ENCODE measurements at regions not wholly inside any gene's neighbourhood (a gene's known extent, or its start where the extent isn't known, plus 50 kb on each side); places are given as distances from the start of the nearest gene placed in this dataset.

DNA sequence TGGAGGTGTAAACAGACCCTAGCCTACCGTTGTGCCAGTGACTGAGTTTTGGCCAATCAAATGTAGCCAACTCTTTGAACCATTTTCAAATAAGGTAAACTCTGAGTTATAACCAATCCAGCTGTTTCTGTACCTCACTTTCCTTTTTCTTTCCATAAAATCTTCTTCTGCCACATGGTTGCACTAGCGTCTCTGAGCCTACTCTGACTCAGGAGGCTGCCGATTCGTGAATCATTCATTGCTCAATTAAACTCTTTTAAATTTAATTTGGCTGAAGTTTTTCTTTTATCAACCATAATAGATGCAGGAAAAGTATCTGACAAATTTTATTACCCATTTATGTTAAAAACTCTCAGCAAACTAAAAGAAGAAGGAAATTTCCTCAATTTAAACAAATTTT is 111.5 kb upstream of the LYPLAL1 start:
- no peak overlapping the region for H4K91ac ChIP-seq (replicated peaks; ENCODE audit: insufficient read length, low read length)
- no peak for FAIRE-seq
- H3K14ac ChIP-seq (ENCODE audit: insufficient read length), result no peak overlapping the region
- no peaks in the 10 kb centered on the region for H3K27me3 ChIP-seq (replicated peaks in 1 of 4; ENCODE audit: control insufficient read depth in 3 of 4, extremely low read depth in 1 of 4, insufficient read depth in 3 of 4, low read length in 3 of 4)
- no peak overlapping the region for H2AFZ ChIP-seq (ENCODE audit: low read length)
- no peaks in the 10 kb centered on the region for H3K79me1 ChIP-seq (ENCODE audit: low read depth, low read length)
- no peaks in the 10 kb centered on the region for H3K36me3 ChIP-seq (ENCODE audit: control insufficient read depth in 2 of 4, insufficient read depth in 4 of 4, low read length in 3 of 4)
- H3K27ac ChIP-seq (ENCODE audit: low read depth, low read length), result no peak overlapping the region
- H4K5ac ChIP-seq (ENCODE audit: insufficient read length, low read depth, low read length), result no peak overlapping the region
- no peak overlapping the region for H3K23ac ChIP-seq (ENCODE audit: insufficient read length)
- H3K23me2 ChIP-seq (ENCODE audit: low read depth, low read length), result no peaks in the 10 kb centered on the region
- H3K4me1 ChIP-seq (replicated peaks in 1 of 4; ENCODE audit: control insufficient read depth in 3 of 4, insufficient read depth in 4 of 4, low read length in 3 of 4), result no peaks in the 10 kb centered on the region
- no peaks in the 10 kb centered on the region for H3K9me3 ChIP-seq (ENCODE audit: insufficient read depth in 2 of 2, low read depth in 1 of 2, low read length in 1 of 2)
- H3K56ac ChIP-seq (replicated peaks; ENCODE audit: insufficient read length, low read depth, low read length), result no peak overlapping the region
- no peak overlapping the region for H2BK5ac ChIP-seq (ENCODE audit: low read depth, low read length)
- DNase-seq (ENCODE audit: low read depth in 1 of 2, low spot score in 2 of 2), result no peak
- no peak overlapping the region for H2BK120ac ChIP-seq (replicated peaks; ENCODE audit: low read depth, low read length)
- no peak overlapping the region for H3K18ac ChIP-seq (ENCODE audit: extremely low read depth, low read length)
- no peak overlapping the region for H2AK5ac ChIP-seq (ENCODE audit: low read depth, low read length)
- CTCF ChIA-PET (ENCODE audit: partially characterized antibody), result no interaction called here
- H4K20me1 ChIP-seq (replicated peaks in 1 of 2; ENCODE audit: control insufficient read depth in 1 of 2, insufficient read depth in 2 of 2, low read length in 2 of 2), result no peaks in the 10 kb centered on the region
- H3K9ac ChIP-seq (replicated peaks in 1 of 4; ENCODE audit: extremely low read depth in 1 of 4, low read depth in 3 of 4, low read length in 3 of 4), result no peak overlapping the region
- no peak overlapping the region for H2BK20ac ChIP-seq (ENCODE audit: low read length)
- no peak overlapping the region for H4K8ac ChIP-seq (ENCODE audit: extremely low read depth, insufficient read depth, low read length)
- no peaks in the 10 kb centered on the region for H3K79me2 ChIP-seq (ENCODE audit: control insufficient read depth in 1 of 2, insufficient read depth in 2 of 2, low read length in 2 of 2)
- no peak overlapping the region for H2BK15ac ChIP-seq (ENCODE audit: low read length)
- no peak for TF ChIP-seq SAP30 (IDR thresholded peaks at IDR 0.05; ENCODE audit: insufficient read depth, insufficient replicate concordance, low read length)
- TF ChIP-seq BACH1 (IDR thresholded peaks at IDR 0.05; ENCODE audit: low read length), result no peak
- TF ChIP-seq KDM5A (IDR thresholded peaks at IDR 0.05; ENCODE audit: low read length), result no peak
- no peak for TF ChIP-seq TAF1 (IDR thresholded peaks at IDR 0.05; ENCODE audit: low read depth, low read length)
- TF ChIP-seq MAFK (IDR thresholded peaks at IDR 0.05; ENCODE audit: low read depth, low read length), result no peak
- no peak for TF ChIP-seq EP300 (IDR thresholded peaks at IDR 0.05; ENCODE audit: borderline replicate concordance in 1 of 2, low read depth in 2 of 2, low read length in 2 of 2)
- TF ChIP-seq SIN3A (conservative IDR thresholded peaks at IDR 0.05 in 1 of 2, IDR thresholded peaks at IDR 0.05 in 1 of 2; ENCODE audit: low read depth in 1 of 2, low read length in 2 of 2), result no peak
- no peak for TF ChIP-seq BRCA1 (IDR thresholded peaks at IDR 0.05; ENCODE audit: low read depth, low read length)
- no peak overlapping the region for H2BK12ac ChIP-seq (ENCODE audit: low read depth, low read length)
- H3K4me3 ChIP-seq (ENCODE audit: extremely low read depth in 1 of 4, insufficient read depth in 2 of 4, low read depth in 3 of 4, low read length in 4 of 4), result no peak overlapping the region
- POLR2A ChIA-PET (ENCODE audit: partially characterized antibody), result no interaction called here
- no peak overlapping the region for H3K4ac ChIP-seq (replicated peaks; ENCODE audit: insufficient read length, low read depth, low read length)
- H3K4me2 ChIP-seq (ENCODE audit: insufficient read depth in 1 of 2, low read depth in 2 of 2, low read length in 2 of 2), result no peak overlapping the region
- 88% methylated on average over 4 of the region's 4 CpGs; no CpG with 5 or more reads in 1 of the 2 experiments for WGBS, 2 experiments (ENCODE audit: extremely low coverage in 1 of 2, insufficient coverage in 1 of 2, insufficient read length in 1 of 2, insufficient replicate concordance in 2 of 2, low coverage in 1 of 2, low lambda C conversion rate in 2 of 2, missing lambda C conversion rate in 1 of 2)
